Astrocyte of the spinal cord (primary cell): ENCODE measurements at regions not wholly inside any gene's neighbourhood (a gene's known extent, or its start where the extent isn't known, plus 50 kb on each side); places are given as distances from the start of the nearest gene placed in this dataset.
"Not testable (repeated sequence)": the region's sequence is repeated elsewhere in the genome, so short reads cannot be mapped to it uniquely, and the experiment has no call there.

Source experiments
- DNase-seq: peaks from one replicate; pipeline ENCODE4 v3.0.0; 2011; ENCODE audit warnings: low read depth, low spot score
- H3K4me3 ChIP-seq: 2 replicates; pipeline ENCODE4 v1.5.1; 2011; ENCODE audit warnings: low read depth, mild to moderate bottlenecking, low read length, moderate library complexity
- CTCF ChIP-seq: IDR thresholded peaks from 2 replicates; pipeline ENCODE4 v1.5.1; 2012; ENCODE audit warnings: low read depth, mild to moderate bottlenecking, low read length, inconsistent platforms
- in situ Hi-C: cut with HindIII; loops from 2 replicates; pipeline ENCODE4 v1.10.0; 2017; ENCODE audit warnings: low sequenced_read_pairs

- no peak for DNase-seq
- H3K4me3 ChIP-seq: no peak overlapping the region
- no peak for TF ChIP-seq CTCF
- in situ Hi-C loops: no loop called here
These were observed 54.4 kb upstream of the BMP4 start for GRCh38 chr14:54010981-54011380.

GRCh38 chr14:54023027-54023426 is 66.4 kb upstream of the BMP4 start:
- in situ Hi-C loops: no loop called here
- H3K4me3 ChIP-seq: no peak overlapping the region
- no peak for DNase-seq
- TF ChIP-seq CTCF: no peak

- in situ Hi-C loops: no loop called here
- H3K4me3 ChIP-seq: no peak overlapping the region
- TF ChIP-seq CTCF: peak; percentile 43
- DNase-seq: peak; percentile 31
These were observed 69.0 kb upstream of the BMP4 start for GRCh38 chr14:54025661-54026060.

- in situ Hi-C loops: no loop called here
- DNase-seq: no peak
- H3K4me3 ChIP-seq: no peak overlapping the region
- TF ChIP-seq CTCF: no peak
These were observed 70.0 kb upstream of the BMP4 start for GRCh38 chr14:54026671-54027070.

GRCh38 chr14:54030996-54031395 is 74.4 kb upstream of the BMP4 start:
- H3K4me3 ChIP-seq, in situ Hi-C loops, DNase-seq: not testable (repeated sequence)

- in situ Hi-C loops, H3K4me3 ChIP-seq, DNase-seq: not testable (repeated sequence)
These were observed 76.7 kb upstream of the BMP4 start for GRCh38 chr14:54033285-54033684.

GRCh38 chr14:54038724-54039123 is 82.1 kb upstream of the BMP4 start:
- DNase-seq: no peak
- in situ Hi-C loops: no loop called here
- TF ChIP-seq CTCF: no peak
- no peak overlapping the region for H3K4me3 ChIP-seq

- in situ Hi-C loops: no loop called here
- H3K4me3 ChIP-seq: no peak overlapping the region
- DNase-seq: no peak
- TF ChIP-seq CTCF: no peak
These were observed 82.7 kb upstream of the BMP4 start for GRCh38 chr14:54039311-54039710.
